ENCODE measurements at regions not wholly inside any gene's neighbourhood (a gene's known extent, or its start where the extent isn't known, plus 50 kb on each side); places are given as distances from the start of the nearest gene placed in this dataset.
"Not testable (repeated sequence)": the region's sequence is repeated elsewhere in the genome, so short reads cannot be mapped to it uniquely, and the experiment has no call there.

GRCh38 chr12:114504311-114504710 is 98.4 kb upstream of the TBX5 start:
- no peak for DNase-seq (ENCODE audit: low read depth in 2 of 2)

GRCh38 chr12:114501474-114501807 is 95.5 kb upstream of the TBX5 start:
- DNase-seq (ENCODE audit: low read depth in 2 of 2) = no peak

DNA sequence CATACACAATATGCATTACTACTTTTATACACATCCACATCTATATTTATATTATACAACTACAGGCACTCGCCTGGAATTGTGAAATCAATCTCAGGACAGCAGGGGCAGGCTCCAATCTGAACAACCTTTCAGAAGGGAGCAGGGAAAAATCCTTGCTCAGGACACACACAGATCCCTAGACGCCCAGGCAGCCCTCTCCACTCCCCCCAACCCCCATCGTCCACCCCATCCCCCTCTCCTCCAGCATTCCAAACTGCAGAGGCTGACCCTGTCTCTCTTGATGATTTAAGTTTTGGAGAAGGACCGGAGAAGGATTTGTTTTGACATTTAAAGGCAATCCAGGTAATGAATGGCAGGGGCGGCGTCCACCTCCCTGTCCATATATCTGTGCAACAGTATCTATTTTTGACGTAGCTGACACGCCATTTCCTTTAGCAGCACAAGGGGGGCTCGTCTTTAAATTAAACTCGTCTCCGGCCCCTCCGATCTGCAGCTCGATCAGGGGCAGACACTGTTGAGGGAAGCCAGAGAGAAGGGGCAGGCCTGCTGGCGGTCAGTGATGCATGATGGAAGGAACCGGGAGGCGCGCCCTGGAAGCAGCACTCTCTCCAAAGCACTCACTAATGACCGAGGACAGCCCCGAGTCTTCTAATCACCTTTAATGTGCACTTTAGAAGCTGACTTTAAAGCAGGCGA is 95.0 kb upstream of the TBX5 start:
- DNase-seq (ENCODE audit: low read depth in 2 of 2) = no peak

- no peak for DNase-seq (ENCODE audit: low read depth in 2 of 2)
Observed at GRCh38 chr12:114500131-114500530, 94.2 kb upstream of the TBX5 start.

- no peak for DNase-seq (ENCODE audit: low read depth in 2 of 2)
Observed at GRCh38 chr12:114499338-114499737, 93.4 kb upstream of the TBX5 start.

DNA sequence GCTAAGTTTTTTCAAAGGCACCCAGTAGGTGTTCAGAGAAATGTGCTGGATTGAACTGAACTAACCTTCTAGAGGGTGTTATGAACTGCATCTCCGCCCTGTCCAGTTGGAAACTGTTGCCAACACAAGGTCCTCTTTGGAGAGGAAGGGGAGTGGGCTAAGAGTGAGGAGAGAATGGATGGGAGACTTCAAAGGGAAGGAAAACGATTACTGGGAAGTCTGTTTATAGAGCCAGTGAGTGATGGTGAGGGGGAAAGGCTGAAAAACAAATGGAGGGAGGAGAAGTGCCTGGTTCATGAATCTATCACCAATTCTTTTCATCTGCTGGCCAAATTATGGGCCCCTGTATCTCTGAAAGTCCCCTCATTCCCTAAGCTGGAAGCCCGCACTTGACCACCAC is 86.0 kb upstream of the TBX5 start:
- DNase-seq (ENCODE audit: low read depth in 2 of 2) = no peak

GRCh38 chr12:114484822-114485459 is 79.0 kb upstream of the TBX5 start:
- not testable (repeated sequence) for DNase-seq (ENCODE audit: low read depth in 2 of 2)

DNA sequence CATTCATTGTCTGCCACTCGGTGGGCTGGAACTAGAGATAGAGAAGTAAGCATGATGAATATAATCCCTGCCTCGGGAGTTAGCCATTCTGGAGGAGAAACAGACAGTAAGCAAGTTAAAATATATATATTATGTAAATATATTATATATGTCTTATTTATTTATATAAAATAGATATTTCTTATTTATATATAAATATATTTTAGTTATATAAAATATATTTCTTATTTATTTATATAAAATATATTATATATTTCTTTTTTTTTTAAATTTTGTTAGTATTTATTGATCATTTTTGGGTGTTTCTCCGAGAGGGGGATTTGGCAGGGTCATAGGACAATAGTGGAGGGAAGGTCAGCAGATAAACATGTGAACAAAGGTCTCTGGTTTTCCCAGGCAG is 78.1 kb upstream of the TBX5 start:
- DNase-seq (ENCODE audit: low read depth in 2 of 2) = no peak

GRCh38 chr12:114481200-114481535 is 75.2 kb upstream of the TBX5 start:
- no peak for DNase-seq (ENCODE audit: low read depth in 2 of 2)

GRCh38 chr12:114480337-114481199 is 74.6 kb upstream of the TBX5 start:
- DNase-seq (ENCODE audit: low read depth in 2 of 2) = no peak

DNA sequence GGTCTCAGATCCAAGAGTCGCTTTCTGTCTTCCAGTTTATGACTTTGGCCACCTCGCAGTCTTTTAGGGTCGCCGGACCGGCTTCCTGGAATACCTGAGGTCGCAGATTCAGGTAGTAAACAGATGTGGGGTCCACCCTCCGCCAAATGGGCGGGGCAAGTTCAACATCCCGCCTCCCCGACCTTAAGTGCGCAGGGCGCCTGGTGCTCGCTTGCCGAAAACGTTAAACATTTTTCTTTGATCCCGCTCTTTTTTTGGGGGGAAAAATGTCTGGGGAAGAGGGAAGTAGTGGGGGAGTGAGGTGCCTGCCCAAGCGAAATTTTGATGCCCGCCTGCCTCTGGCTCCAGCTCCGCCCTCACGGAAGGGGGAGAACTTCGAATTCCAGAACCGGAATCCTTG is 73.9 kb upstream of the TBX5 start:
- DNase-seq (ENCODE audit: low read depth in 2 of 2) = no peak

DNA sequence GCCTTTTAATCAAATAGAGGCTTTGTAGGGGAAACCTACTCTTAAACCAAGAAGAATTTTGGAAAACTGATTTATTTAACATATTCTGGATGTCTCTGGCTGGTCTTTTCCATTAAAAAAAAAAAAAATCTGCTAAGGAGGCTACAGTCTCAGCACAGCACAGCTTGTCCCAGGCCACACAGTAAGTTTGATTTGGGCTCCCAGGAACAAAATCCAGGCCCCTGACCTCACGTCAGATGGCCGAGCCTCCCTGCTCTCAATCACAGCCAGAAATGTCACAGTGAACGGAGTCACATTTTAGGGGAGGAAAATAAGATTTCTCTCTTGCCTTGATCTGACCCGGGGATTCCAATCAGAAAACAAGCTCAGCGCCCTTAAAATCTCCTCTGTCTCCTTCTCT is 72.9 kb upstream of the TBX5 start:
- no peak for DNase-seq (ENCODE audit: low read depth in 2 of 2)

GRCh38 chr12:114477989-114478395 is 72.0 kb upstream of the TBX5 start:
- no peak for DNase-seq (ENCODE audit: low read depth in 2 of 2)

DNA sequence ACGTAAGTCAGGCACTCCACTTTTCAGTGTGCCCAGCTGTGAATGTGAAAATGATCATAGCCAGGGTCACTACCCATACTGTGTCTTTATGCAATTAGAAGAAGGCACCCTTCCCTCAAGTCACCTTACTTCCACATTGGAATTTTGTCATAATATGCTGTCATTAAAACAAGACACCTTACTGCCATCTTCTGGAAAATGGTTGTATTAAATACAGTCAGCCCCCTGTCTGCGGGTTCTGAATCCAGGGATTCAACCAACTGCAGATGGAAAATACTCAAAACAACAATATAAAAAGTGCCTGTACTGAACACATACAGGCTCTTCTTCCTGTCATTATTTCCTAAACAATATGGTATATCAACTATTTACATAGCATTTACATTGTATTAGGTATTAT is 70.2 kb upstream of the TBX5 start:
- no peak for DNase-seq (ENCODE audit: low read depth in 2 of 2)

GRCh38 chr12:114473717-114474116 is 67.8 kb upstream of the TBX5 start:
- no peak for DNase-seq (ENCODE audit: low read depth in 2 of 2)

- no peak for DNase-seq (ENCODE audit: low read depth in 2 of 2)
Observed at GRCh38 chr12:114473018-114473417, 67.1 kb upstream of the TBX5 start.

- no peak for DNase-seq (ENCODE audit: low read depth in 2 of 2)
Observed at GRCh38 chr12:114457620-114458019, 51.7 kb upstream of the TBX5 start.

All from activated CD8-positive, alpha-beta memory T cell treated with anti-CD3 and anti-CD28 coated beads for 4 hours (primary cell).